ENCODE measurements at regions not wholly inside any gene's neighbourhood (a gene's known extent, or its start where the extent isn't known, plus 50 kb on each side); places are given as distances from the start of the nearest gene placed in this dataset.

- TF ChIP-seq MAZ (IDR thresholded peaks at IDR 0.05; ENCODE audit: borderline replicate concordance, low read depth, low read length), result no peak
- TF ChIP-seq MAZ (CRISPR knock-in tag; IDR thresholded peaks at IDR 0.05; ENCODE audit: low read depth), result no peak
- no peak for TF ChIP-seq SP1 (IDR thresholded peaks at IDR 0.05)
- TF ChIP-seq SP1 (CRISPR knock-in tag; IDR thresholded peaks at IDR 0.05), result no peak
These were observed 259.7 kb downstream of the MTERF1 start for GRCh38 chr7:91620827-91621226.

Measured in HepG2 (cell line).